ENCODE measurements at regions not wholly inside any gene's neighbourhood (a gene's known extent, or its start where the extent isn't known, plus 50 kb on each side); places are given as distances from the start of the nearest gene placed in this dataset.

DNA sequence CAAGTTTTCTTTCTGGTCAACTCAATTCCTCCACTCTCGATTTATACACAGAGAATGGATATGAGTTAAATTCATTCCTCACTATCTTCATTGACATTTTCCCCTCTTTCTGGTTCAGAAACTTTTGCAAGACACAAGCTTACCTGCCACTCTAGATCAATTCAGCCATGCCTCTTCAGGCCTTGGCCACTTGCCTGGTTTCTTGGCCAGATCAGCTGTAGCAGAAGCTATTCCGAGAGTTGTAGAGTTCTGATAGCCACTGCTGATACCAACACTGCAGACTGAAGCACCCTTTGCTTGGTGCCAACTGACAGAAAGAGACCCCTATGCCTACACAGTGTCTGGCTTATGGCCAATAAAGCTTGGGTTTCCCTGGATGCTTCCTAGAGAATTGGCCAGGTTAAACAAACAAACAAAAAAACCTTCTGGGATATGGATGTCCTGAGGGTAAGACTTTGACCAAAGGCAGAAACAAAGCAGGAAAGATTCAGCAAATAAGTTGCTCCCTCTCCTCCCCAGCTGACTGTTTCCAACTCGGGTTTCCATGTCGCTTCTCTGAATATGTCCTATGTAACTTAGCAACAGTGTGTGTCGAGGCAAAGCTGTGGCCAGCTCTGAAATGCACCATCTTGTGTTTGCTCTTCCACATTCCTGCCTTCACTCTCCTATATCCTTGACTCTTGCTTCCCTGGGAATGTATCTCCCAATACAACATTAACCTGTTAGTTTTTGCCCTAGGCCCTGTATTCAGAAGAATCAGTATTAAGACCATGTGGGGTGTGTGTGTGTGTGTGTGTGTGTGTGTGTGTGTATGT is 521.6 kb downstream of the EPHA3 start:
- TF ChIP-seq, protein P1, sequence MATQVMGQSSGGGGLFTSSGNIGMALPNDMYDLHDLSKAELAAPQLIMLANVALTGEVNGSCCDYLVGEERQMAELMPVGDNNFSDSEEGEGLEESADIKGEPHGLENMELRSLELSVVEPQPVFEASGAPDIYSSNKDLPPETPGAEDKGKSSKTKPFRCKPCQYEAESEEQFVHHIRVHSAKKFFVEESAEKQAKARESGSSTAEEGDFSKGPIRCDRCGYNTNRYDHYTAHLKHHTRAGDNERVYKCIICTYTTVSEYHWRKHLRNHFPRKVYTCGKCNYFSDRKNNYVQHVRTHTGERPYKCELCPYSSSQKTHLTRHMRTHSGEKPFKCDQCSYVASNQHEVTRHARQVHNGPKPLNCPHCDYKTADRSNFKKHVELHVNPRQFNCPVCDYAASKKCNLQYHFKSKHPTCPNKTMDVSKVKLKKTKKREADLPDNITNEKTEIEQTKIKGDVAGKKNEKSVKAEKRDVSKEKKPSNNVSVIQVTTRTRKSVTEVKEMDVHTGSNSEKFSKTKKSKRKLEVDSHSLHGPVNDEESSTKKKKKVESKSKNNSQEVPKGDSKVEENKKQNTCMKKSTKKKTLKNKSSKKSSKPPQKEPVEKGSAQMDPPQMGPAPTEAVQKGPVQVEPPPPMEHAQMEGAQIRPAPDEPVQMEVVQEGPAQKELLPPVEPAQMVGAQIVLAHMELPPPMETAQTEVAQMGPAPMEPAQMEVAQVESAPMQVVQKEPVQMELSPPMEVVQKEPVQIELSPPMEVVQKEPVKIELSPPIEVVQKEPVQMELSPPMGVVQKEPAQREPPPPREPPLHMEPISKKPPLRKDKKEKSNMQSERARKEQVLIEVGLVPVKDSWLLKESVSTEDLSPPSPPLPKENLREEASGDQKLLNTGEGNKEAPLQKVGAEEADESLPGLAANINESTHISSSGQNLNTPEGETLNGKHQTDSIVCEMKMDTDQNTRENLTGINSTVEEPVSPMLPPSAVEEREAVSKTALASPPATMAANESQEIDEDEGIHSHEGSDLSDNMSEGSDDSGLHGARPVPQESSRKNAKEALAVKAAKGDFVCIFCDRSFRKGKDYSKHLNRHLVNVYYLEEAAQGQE (IDR thresholded peaks at IDR 0.05; ENCODE audit: insufficient read depth in 1 of 2, low read depth in 2 of 2, low read length in 2 of 2): no peak
- no peak for TF ChIP-seq FOXP2 (optimal IDR thresholded peaks at IDR 0.05; ENCODE audit: borderline replicate concordance, extremely low read depth, extremely low read length, insufficient read depth)
- no peak for TF ChIP-seq POLR2AphosphoS5 (IDR thresholded peaks at IDR 0.05; ENCODE audit: low read depth, low read length)
- no peak for TF ChIP-seq TAF1 (IDR thresholded peaks at IDR 0.05; ENCODE audit: borderline replicate concordance, insufficient read depth, low read length)
- TF ChIP-seq SIN3A (IDR thresholded peaks at IDR 0.05; ENCODE audit: borderline replicate concordance, insufficient read depth, low read length): no peak

DNA sequence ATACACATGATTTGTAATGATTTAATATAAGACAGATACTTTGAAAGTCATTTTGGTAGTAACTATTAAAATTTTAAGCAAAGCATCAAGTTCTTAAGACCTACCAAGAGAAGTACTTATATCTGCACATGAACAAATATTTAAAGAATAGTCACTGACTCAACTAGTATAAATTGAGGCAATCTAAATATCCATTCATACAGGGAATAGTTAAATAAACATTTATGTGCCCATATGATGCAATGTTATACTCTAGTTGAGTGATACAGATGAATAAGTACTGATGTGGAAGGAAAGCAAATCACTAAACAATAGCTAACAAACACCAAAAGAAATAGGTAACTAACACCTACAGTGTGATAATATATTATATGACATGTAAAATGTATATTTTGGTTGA is 527.7 kb downstream of the EPHA3 start:
- TF ChIP-seq POLR2AphosphoS5 (IDR thresholded peaks at IDR 0.05; ENCODE audit: low read depth, low read length) (no peak), SIN3A (IDR thresholded peaks at IDR 0.05; ENCODE audit: borderline replicate concordance, insufficient read depth, low read length) (no peak), FOXP2 (optimal IDR thresholded peaks at IDR 0.05; ENCODE audit: borderline replicate concordance, extremely low read depth, extremely low read length, insufficient read depth) (no peak), TAF1 (IDR thresholded peaks at IDR 0.05; ENCODE audit: borderline replicate concordance, insufficient read depth, low read length) (no peak)
- TF ChIP-seq, protein P1 (IDR thresholded peaks at IDR 0.05; ENCODE audit: insufficient read depth in 1 of 2, low read depth in 2 of 2, low read length in 2 of 2): no peak

DNA sequence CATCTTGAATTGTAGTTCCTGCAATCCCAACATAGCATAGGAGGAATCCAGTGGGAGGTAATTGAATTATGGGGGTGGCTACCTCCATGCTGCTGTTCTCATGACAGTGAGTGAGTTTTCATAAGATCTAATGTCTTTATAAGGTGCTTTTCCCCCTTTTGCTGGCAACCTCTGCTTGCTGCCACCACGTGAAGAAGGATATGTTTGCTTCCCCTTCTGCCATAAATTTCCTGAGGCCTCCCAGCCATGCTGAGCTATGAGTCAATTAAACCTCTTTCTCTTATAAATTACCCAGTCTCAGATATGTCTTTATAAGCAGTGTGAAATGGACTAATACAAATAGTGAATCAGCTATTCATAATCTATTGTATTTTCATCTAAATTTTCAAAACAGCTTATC is 537.3 kb downstream of the EPHA3 start:
- no peak for TF ChIP-seq POLR2AphosphoS5 (IDR thresholded peaks at IDR 0.05; ENCODE audit: low read depth, low read length)
- TF ChIP-seq SIN3A (IDR thresholded peaks at IDR 0.05; ENCODE audit: borderline replicate concordance, insufficient read depth, low read length): no peak
- TF ChIP-seq, protein P1 (IDR thresholded peaks at IDR 0.05; ENCODE audit: insufficient read depth in 1 of 2, low read depth in 2 of 2, low read length in 2 of 2): no peak
- no peak for TF ChIP-seq TAF1 (IDR thresholded peaks at IDR 0.05; ENCODE audit: borderline replicate concordance, insufficient read depth, low read length)
- no peak for TF ChIP-seq FOXP2 (optimal IDR thresholded peaks at IDR 0.05; ENCODE audit: borderline replicate concordance, extremely low read depth, extremely low read length, insufficient read depth)

DNA sequence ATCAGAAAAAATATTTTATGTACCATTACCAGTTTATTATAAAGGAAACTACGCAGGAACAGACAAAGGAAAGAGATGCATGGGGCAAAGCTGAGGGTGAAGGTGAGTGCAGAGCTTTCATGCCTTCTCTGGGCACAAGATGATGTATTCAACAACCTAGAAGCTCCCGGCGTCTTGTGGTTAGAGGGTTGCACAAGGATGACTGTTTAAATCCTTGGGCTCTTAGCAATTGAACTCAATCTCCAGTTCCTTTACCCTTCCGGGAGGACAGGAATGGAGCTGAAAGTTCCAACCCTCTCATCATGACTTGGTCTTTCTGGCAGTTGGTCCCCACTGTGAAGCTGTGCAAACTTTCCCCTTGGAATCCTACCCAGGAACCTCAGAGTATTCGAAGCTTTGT is 542.0 kb downstream of the EPHA3 start:
- TF ChIP-seq SIN3A (IDR thresholded peaks at IDR 0.05; ENCODE audit: borderline replicate concordance, insufficient read depth, low read length): no peak
- TF ChIP-seq POLR2AphosphoS5 (IDR thresholded peaks at IDR 0.05; ENCODE audit: low read depth, low read length): no peak
- no peak for TF ChIP-seq FOXP2 (optimal IDR thresholded peaks at IDR 0.05; ENCODE audit: borderline replicate concordance, extremely low read depth, extremely low read length, insufficient read depth)
- TF ChIP-seq TAF1 (IDR thresholded peaks at IDR 0.05; ENCODE audit: borderline replicate concordance, insufficient read depth, low read length): no peak
- TF ChIP-seq, protein P1 (IDR thresholded peaks at IDR 0.05; ENCODE audit: insufficient read depth in 1 of 2, low read depth in 2 of 2, low read length in 2 of 2): no peak
